AG04450 (cell line): ENCODE measurements at regions not wholly inside any gene's neighbourhood (a gene's known extent, or its start where the extent isn't known, plus 50 kb on each side); places are given as distances from the start of the nearest gene placed in this dataset.

ENCODE experiments used
- CTCF ChIA-PET: fragments of 300-600, 350-600 bp; formaldehyde crosslinking; extraction: SDS; loops from one replicate; lab custom pipeline; 2022; ENCODE audit warnings: antibody characterized with exemption, inconsistent platforms; lab: Charles Lee
- POLR2A ChIA-PET: fragments of 350-600 bp; formaldehyde crosslinking; extraction: SDS; loops from one replicate; lab custom pipeline; 2021; ENCODE audit warnings: antibody characterized with exemption, inconsistent platforms; lab: Yijun Ruan, JAX
- DNase-seq: peaks from one replicate; pipeline ENCODE4 v3.0.0-alpha.2; 2011; ENCODE audit warnings: low read depth, low spot score
- H3K27ac ChIP-seq: one replicate; pipeline ENCODE4 v1.5.1; 2012; ENCODE audit warnings: low read depth, low read length, control low read depth
- H3K27me3 ChIP-seq: one replicate; pipeline ENCODE4 v1.6.0; 2012; ENCODE audit warnings: low read length; ENCODE audit not compliant: control insufficient read depth, insufficient read depth
- H3K4me3 ChIP-seq: 2 replicates; pipeline ENCODE4 v1.5.1; 2011; ENCODE audit warnings: mild to moderate bottlenecking, low read depth, low read length, control low read depth
- H3K9me3 ChIP-seq: 2 replicates; pipeline ENCODE4 v1.5.1; 2012; ENCODE audit warnings: low read length; ENCODE audit not compliant: control insufficient read depth, insufficient read depth
- CTCF ChIP-seq: IDR thresholded peaks from 2 replicates; pipeline ENCODE4 v1.5.1; 2011; ENCODE audit warnings: low read depth, low read length, control low read depth, inconsistent platforms

GRCh38 chr6:115468272-115469005, 592.3 kb downstream of the FRK start:
- H3K9me3 ChIP-seq = peaks cover 5% of the 10 kb centered on the region; the same call in 1 of the 2 replicates
- CTCF ChIA-PET = no interaction called here

GRCh38 chr6:115467726-115468125, 593.0 kb downstream of the FRK start:
- Histone ChIP-seq H3K27me3 (no peaks in the 10 kb centered on the region), H3K9me3 (peaks cover 5% of the 10 kb centered on the region; the same call in 1 of the 2 replicates), H3K4me3 (no peak overlapping the region), H3K27ac (no peak overlapping the region)
- CTCF ChIA-PET = no interaction called here
- DNase-seq = no peak
- POLR2A ChIA-PET = no interaction called here
- no peak for TF ChIP-seq CTCF

More at GRCh38 chr6:115468272-115469005, 592.3 kb downstream of the FRK start:
- POLR2A ChIA-PET = no interaction called here
- Histone ChIP-seq H3K4me3 (no peak overlapping the region), H3K27ac (no peak overlapping the region), H3K27me3 (no peaks in the 10 kb centered on the region)
- no peak for TF ChIP-seq CTCF
- no peak for DNase-seq

- no peak for TF ChIP-seq CTCF
- POLR2A ChIA-PET = no interaction called here
- Histone ChIP-seq H3K4me3 (no peak overlapping the region), H3K9me3 (peaks cover 5% of the 10 kb centered on the region; the same call in 1 of the 2 replicates), H3K27ac (no peak overlapping the region), H3K27me3 (no peaks in the 10 kb centered on the region)
- DNase-seq = no peak
- CTCF ChIA-PET = no interaction called here
Measured at GRCh38 chr6:115460913-115461312, 599.8 kb downstream of the FRK start.

GRCh38 chr6:115456848-115457247, 603.8 kb downstream of the FRK start:
- TF ChIP-seq CTCF = no peak
- ChIA-PET CTCF (no interaction called here), POLR2A (no interaction called here)
- Histone ChIP-seq H3K27me3 (no peaks in the 10 kb centered on the region), H3K9me3 (no peaks in the 10 kb centered on the region), H3K27ac (no peak overlapping the region), H3K4me3 (no peak overlapping the region)
- no peak for DNase-seq

GRCh38 chr6:115443825-115444478, 616.7 kb downstream of the FRK start:
- CTCF ChIA-PET = no interaction called here
- H3K27ac ChIP-seq = no peak overlapping the region
- no peak overlapping the region for H3K4me3 ChIP-seq
- no peaks in the 10 kb centered on the region for H3K27me3 ChIP-seq
- TF ChIP-seq CTCF = no peak
- DNase-seq = no peak
- no peaks in the 10 kb centered on the region; the same call in 1 of the 2 replicates for H3K9me3 ChIP-seq
- POLR2A ChIA-PET = no interaction called here
